Activated CD4-positive, CD25-positive, alpha-beta regulatory T cell (primary cell): ENCODE measurements at regions not wholly inside any gene's neighbourhood (a gene's known extent, or its start where the extent isn't known, plus 50 kb on each side); places are given as distances from the start of the nearest gene placed in this dataset.

Experiments used
- DNase-seq, 4 experiments: peaks; one replicate each; lab custom pipeline; 2025; lab: John Stamatoyannopoulos, UW

- DNase-seq: no peak
These were observed 484.0 kb upstream of the TGFBR2 start for GRCh38 chr3:30122359-30122758.

DNA sequence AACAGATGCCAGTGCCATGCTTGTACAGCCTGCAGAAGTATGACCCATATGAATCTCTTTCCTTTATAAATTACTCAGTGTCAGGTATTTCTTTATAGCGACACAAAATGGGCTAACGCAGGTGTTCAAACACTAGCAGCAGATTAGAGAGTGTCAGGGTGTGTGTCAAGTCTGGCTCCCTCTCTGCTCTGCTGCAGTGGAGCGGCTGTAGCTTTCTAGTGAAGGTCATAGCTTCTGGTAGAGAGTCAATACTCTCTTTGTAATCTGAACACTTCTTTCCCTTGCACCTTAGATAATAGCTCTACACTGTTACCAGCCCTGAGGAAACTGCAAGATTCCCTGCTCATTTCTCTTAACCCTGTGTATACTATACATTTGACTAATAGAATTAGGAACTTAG lies 483.2 kb upstream of the TGFBR2 start:
- DNase-seq: no peak

GRCh38 chr3:30123755-30124154 lies 482.6 kb upstream of the TGFBR2 start:
- no peak for DNase-seq

- no peak for DNase-seq
These were observed 481.7 kb upstream of the TGFBR2 start for GRCh38 chr3:30124435-30125370.

DNA sequence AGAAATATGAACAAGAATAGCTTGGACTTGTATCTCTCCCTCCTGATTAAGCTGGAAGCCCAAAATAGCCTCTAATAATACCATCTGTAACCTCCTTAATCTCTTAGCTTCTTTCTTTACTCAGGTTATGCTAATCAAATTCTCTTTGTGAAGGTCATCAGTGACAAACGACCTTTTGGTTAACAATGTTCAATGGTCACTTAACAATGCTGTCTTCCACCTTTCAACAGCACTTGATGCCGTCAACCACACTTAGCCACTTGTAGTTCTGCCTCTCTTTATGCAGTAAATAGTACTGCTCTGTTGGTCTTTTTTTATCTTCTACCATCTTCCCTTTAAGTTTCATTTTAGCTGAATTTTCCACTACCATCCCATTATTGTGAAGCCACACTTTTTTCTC lies 476.6 kb upstream of the TGFBR2 start:
- DNase-seq: no peak

DNA sequence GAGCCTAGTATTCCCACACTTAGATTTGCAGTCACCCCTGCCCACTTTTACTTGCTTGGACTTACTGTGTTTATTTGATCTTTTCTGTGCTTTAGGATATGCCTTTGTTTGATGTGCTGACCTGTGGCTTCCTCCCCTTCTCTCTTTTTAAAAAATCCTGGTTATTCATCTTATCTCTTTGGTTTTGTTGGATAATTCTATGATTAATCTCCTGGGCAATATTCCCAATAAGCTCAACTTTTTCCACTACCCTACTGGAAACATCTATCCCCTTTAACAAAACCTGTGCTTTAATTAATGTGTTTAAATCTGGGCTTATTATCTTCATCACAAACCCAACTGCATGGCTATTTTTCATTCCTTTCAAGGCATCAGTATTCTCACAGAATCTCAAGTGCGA lies 476.0 kb upstream of the TGFBR2 start:
- no peak for DNase-seq

DNA sequence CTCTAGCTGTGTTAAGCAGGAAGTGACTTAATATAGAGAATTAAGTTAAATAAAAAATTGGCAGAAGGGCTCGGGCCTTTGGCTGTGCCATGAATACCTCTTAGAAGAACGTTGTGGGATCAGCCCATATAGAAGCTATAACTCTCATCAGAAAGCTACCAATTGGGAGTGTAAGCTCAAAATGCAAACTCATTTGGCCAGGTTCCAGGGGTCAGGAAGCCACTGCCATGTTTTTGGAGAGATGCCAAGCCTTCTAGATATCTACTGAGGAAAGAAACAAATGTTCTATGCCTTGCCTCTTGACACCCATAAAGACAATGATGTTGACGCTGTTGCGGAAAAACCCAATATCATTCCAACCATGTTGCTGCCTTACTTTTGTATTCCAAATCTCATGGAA lies 475.2 kb upstream of the TGFBR2 start:
- DNase-seq: no peak

GRCh38 chr3:30135190-30135589 lies 471.2 kb upstream of the TGFBR2 start:
- no peak for DNase-seq

GRCh38 chr3:30139283-30139682 lies 467.1 kb upstream of the TGFBR2 start:
- no peak for DNase-seq

GRCh38 chr3:30140356-30141075 lies 465.9 kb upstream of the TGFBR2 start:
- no peak for DNase-seq

DNA sequence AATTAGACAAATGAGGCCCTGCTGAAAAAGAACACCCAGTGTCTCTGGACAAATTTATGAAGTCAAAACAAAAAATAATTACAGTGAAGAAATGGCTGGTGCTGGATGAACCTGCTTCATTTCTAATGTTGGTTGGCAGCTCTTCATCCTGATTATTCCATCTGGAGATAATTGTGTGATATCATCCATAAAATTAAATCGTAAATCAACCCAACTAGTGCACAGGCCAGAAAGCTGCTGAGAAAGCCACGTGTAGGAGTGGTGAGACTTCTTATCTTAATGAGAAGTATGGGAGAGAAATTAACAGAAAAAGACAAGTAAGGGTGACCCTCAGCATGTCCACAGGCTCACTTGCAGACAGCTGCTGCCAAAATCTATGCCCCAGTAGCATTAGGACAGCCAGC lies 465.2 kb upstream of the TGFBR2 start:
- no peak for DNase-seq

DNA sequence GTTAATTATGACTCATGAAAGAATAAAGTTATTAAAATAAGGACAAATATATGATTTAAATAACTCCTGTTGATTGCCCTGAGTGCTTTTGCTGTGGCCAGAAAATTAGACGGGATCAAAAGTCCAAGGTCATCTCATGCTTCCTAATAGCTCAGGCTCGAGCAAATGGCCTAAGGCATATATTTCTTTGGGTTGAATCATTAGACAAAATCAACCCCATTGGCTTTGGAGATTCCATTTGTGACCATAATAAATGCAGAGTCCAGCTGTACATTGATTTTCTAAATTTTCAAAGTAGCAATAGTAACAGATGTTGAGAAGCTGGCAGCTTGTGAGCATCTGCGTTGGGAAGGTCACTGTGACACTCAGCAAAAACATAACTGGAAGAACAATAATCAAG lies 464.5 kb upstream of the TGFBR2 start:
- DNase-seq: no peak

DNA sequence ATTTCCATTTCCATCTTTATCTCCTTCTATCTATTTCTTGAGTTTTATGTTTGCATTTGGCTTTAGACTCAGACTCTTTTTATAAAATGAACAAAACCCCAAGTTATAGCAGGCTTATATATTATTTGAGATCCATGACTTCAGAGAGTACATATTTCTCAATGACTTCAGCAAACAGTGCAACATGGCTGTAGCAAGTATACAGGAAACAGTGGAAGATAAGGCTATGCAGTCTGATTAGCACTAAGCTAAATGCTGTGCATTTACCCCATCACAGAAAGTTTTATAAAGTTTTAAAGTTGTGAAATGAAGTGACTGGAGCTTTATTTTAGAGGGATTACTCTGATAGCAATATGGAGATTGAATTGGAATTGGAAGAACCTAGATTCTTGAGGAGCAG lies 463.5 kb upstream of the TGFBR2 start:
- no peak for DNase-seq

GRCh38 chr3:30145281-30145680 lies 461.1 kb upstream of the TGFBR2 start:
- no peak for DNase-seq

DNA sequence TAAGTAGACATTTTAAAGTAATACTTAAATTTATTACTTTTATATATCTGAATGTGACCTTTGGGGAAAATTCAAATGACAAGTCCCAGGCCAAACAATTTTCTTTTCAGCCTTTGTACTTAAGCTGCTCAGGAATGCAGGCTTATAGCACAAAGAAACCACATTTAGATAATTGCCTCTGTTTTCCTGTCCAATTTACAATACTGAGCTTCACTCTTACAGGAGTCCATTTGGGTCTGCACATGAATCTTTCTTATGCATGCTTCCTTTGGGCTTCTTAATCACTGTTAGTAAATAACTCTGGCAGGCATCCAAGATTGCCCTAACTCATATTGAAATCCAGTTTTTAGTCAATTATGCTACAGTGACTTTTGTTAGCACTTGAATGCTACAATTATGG lies 459.4 kb upstream of the TGFBR2 start:
- DNase-seq: no peak

DNA sequence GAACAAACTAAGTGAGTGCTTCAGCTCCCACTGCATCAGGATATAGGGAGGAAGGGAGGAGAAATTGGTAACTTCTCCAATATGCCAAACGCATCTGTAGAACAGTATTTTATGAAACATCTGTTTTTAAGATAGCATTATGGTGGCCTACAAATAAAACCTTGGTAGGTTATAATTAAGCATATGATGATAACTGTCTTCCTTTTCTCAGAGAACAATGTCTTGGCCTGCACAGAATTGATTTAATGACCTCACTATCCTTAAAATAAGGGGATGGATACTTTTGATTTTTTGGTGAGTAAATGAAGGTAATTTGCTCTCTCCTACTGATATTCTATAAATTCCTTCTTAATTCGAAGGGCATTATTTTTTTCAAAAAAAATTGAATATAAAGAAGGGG lies 451.5 kb upstream of the TGFBR2 start:
- DNase-seq: no peak

DNA sequence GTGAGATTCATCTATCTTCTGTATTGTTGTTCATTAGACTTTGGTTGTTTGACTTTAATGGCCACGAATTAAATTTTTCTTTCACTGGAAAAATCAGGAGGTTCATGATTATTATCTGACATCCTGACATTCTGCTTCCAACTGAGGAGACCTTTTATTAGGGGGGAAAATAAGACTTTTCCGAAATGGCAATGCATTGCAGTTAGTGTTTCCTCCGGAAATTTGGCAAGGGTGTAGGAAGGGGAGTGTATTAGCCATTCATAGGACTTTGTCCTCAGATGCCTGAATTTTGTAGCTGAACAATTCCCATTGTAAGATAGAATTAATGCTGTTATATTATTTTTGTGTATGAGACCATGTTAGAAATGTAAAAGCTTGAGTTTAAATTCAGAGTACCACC lies 450.6 kb upstream of the TGFBR2 start:
- no peak for DNase-seq

- no peak for DNase-seq
These were observed 449.6 kb upstream of the TGFBR2 start for GRCh38 chr3:30156586-30157498.

DNA sequence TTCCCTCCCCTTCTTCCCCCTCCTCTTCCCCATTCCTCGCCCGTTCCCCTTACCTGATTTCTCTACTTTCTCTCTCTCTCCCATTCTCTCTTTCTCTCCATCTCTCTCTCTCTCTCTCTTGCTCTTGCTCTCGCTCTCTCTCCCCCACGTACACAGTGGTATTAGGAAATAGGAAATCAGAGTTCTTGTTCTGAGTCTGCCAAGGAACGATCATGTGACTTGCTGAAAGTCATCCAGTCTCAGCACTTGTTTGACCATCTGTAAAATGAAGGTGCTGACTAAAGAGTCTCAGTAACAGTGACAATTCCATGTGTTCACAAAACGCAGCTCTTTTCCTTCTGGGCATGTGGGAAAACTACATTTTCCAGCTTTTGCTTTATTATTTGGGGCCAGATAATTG lies 445.0 kb upstream of the TGFBR2 start:
- no peak for DNase-seq

DNA sequence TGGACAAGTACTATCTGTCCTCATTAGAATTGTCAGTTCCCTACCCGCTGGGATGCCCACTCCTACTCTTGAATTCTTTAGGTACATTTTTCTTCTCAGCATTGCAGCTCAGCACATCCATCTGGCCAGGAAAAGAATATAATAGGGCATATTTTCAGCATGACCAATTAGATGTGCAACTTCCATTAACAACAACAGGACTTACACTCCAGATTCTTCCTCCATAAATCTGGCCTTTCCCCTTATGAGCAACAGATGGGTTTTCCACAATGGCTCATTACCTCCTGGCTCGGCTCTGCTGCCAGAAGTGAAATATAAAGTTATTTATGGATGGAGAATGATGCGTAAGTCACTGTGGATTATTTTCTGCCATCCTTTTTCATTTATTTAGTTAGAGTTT lies 443.8 kb upstream of the TGFBR2 start:
- DNase-seq: no peak

- no peak for DNase-seq
These were observed 439.9 kb upstream of the TGFBR2 start for GRCh38 chr3:30166535-30166934.

DNA sequence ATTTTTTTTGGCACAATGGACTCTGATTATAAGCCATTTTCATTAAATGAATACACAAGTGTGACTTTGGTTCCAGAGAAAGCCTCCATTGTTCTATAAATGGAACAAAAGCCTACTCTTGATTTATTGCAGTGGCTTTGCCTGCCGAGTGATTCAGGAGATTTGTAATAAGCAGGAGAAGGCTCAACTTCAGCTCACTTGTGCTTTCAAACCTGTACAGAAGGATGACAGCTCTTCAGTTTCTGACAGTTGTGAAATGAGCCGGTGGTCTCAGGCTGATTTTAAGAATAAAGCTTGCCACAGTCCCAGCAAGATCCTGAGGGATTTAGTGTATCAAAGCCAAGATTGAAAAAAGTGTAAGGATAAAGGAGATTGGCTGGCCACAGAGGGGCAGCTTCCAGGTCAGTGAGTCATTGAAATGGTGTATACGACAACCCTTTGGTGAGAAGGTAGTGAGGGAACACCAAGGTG lies 438.8 kb upstream of the TGFBR2 start:
- DNase-seq: no peak
